ENCODE measurements at regions not wholly inside any gene's neighbourhood (a gene's known extent, or its start where the extent isn't known, plus 50 kb on each side); places are given as distances from the start of the nearest gene placed in this dataset.

DNA sequence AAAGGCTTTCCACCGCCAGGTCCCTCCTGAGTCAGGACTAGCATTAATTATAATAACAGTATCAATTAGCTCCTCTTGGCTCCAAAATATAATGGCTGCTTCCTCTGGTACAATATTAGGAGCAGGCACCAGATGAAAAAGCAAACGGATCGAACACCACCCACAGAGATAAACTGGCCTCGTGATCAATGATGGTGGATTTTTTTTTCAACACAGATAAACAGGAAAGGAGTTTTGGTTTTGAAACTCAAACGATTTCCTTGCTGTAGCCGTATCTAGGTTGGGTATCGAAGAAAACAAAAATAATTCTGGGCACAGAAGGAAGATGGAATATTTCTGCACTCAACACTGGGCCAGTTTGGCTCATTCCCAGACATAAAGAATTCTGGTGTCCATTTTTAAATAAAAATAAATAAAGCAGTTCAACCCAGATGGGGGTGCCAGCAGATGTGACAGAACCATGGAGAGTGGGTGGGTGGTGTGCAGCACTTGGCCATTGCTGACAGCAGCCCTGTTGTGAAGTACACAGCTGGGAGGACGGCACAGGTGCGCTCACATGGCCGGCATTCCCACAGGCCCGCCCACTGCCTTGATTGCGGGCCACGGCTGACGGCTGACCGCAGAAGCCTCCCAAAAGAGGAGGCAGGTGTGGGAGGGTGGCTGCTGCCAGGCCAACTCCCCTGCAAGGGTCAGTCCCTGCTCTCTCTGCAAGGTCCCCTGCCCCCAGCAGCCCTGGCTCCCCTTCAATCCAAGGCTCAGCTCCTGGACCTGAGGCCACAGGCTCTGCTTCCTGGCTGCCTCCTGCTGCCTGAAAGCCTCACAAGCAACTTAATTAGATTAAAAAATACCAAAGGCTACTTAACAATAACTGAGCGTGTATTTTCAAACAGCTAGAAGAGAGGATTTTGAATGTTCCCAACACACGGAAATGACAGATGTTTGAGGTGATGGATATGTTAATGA is 351.9 kb upstream of the ID2 start:
- TF ChIP-seq, protein P1, sequence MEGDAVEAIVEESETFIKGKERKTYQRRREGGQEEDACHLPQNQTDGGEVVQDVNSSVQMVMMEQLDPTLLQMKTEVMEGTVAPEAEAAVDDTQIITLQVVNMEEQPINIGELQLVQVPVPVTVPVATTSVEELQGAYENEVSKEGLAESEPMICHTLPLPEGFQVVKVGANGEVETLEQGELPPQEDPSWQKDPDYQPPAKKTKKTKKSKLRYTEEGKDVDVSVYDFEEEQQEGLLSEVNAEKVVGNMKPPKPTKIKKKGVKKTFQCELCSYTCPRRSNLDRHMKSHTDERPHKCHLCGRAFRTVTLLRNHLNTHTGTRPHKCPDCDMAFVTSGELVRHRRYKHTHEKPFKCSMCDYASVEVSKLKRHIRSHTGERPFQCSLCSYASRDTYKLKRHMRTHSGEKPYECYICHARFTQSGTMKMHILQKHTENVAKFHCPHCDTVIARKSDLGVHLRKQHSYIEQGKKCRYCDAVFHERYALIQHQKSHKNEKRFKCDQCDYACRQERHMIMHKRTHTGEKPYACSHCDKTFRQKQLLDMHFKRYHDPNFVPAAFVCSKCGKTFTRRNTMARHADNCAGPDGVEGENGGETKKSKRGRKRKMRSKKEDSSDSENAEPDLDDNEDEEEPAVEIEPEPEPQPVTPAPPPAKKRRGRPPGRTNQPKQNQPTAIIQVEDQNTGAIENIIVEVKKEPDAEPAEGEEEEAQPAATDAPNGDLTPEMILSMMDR (IDR thresholded peaks at IDR 0.05; ENCODE audit: low read depth, low read length, missing input control): no peak
- TF ChIP-seq, protein P2, sequence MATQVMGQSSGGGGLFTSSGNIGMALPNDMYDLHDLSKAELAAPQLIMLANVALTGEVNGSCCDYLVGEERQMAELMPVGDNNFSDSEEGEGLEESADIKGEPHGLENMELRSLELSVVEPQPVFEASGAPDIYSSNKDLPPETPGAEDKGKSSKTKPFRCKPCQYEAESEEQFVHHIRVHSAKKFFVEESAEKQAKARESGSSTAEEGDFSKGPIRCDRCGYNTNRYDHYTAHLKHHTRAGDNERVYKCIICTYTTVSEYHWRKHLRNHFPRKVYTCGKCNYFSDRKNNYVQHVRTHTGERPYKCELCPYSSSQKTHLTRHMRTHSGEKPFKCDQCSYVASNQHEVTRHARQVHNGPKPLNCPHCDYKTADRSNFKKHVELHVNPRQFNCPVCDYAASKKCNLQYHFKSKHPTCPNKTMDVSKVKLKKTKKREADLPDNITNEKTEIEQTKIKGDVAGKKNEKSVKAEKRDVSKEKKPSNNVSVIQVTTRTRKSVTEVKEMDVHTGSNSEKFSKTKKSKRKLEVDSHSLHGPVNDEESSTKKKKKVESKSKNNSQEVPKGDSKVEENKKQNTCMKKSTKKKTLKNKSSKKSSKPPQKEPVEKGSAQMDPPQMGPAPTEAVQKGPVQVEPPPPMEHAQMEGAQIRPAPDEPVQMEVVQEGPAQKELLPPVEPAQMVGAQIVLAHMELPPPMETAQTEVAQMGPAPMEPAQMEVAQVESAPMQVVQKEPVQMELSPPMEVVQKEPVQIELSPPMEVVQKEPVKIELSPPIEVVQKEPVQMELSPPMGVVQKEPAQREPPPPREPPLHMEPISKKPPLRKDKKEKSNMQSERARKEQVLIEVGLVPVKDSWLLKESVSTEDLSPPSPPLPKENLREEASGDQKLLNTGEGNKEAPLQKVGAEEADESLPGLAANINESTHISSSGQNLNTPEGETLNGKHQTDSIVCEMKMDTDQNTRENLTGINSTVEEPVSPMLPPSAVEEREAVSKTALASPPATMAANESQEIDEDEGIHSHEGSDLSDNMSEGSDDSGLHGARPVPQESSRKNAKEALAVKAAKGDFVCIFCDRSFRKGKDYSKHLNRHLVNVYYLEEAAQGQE (IDR thresholded peaks at IDR 0.05): no peak
